Large intestine (tissue), 3 donors: ENCODE measurements at regions not wholly inside any gene's neighbourhood (a gene's known extent, or its start where the extent isn't known, plus 50 kb on each side); places are given as distances from the start of the nearest gene placed in this dataset.

Experiments used
- DNase-seq, 2 donors: peaks; one replicate each; pipeline versions ENCODE4 v3.0.0 to v3.0.0-alpha.2; 2013
- H3K27ac ChIP-seq: one replicate; pipeline ENCODE4 v1.5.1; 2013; ENCODE audit warnings: low read length
- H3K27me3 ChIP-seq: 2 replicates; pipeline ENCODE4 v1.6.1; 2013; ENCODE audit warnings: low read length; ENCODE audit not compliant: control insufficient read depth, insufficient read depth
- H3K36me3 ChIP-seq: 2 replicates; pipeline ENCODE4 v1.6.1; 2013; ENCODE audit warnings: low read length; ENCODE audit not compliant: control insufficient read depth, insufficient read depth
- H3K4me1 ChIP-seq: one replicate; pipeline ENCODE4 v1.6.1; 2013; ENCODE audit warnings: low read length; ENCODE audit not compliant: control insufficient read depth, insufficient read depth
- H3K4me3 ChIP-seq: one replicate; pipeline ENCODE4 v1.5.1; 2013; ENCODE audit warnings: low read length
- H3K9me3 ChIP-seq: one replicate; pipeline ENCODE4 v1.6.1; 2013; ENCODE audit warnings: mild to moderate bottlenecking, low read depth, low read length, moderate library complexity; ENCODE audit not compliant: control insufficient read depth
- WGBS: methylation state at CpG from one replicate; pipeline ENCODE4 v1.1.5; 2013; ENCODE audit warnings: low lambda C conversion rate; ENCODE audit not compliant: insufficient coverage; 5-methylcytosine and 5-hydroxymethylcytosine counted together

DNA sequence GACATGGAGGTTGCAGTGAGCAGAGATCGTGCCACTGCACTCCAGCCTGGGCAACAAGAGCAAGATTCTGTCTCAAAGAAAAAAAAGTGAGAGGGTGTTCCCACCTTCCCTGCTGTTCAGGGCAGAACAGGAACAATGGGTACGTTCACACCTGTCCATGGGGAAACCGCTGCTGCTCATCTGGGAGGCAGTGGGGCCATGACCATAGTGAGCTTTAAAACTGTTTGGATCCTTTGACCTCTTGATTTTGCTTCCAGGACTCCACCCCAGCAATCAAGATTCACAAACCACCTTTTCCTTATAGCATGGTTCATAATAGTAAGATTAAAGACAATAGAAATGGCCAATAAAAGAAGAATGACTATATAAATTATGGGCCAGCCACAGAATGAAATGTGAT, 209.2 kb downstream of the ARL4C start:
- H3K4me3 ChIP-seq, result no peak overlapping the region
- no peaks in the 10 kb centered on the region for H3K9me3 ChIP-seq
- H3K27me3 ChIP-seq, result peaks cover 2% of the 10 kb centered on the region
- H3K27ac ChIP-seq, result no peak overlapping the region
- peaks cover 9% of the 10 kb centered on the region for H3K4me1 ChIP-seq
- H3K36me3 ChIP-seq, result no peaks in the 10 kb centered on the region
- no peak for DNase-seq
- WGBS, result no CpG with 5 or more reads among the region's 3 CpGs

GRCh38 chr2:234286956-234287355, 209.9 kb downstream of the ARL4C start:
- no peaks in the 10 kb centered on the region for H3K36me3 ChIP-seq
- H3K9me3 ChIP-seq, result no peaks in the 10 kb centered on the region
- H3K27me3 ChIP-seq, result peaks cover 2% of the 10 kb centered on the region
- peaks cover 7% of the 10 kb centered on the region for H3K4me1 ChIP-seq
- no peak overlapping the region for H3K27ac ChIP-seq
- H3K4me3 ChIP-seq, result no peak overlapping the region
- 86% methylated on average over 1 of the region's 4 CpGs for WGBS
- DNase-seq, result no peak

GRCh38 chr2:234286118-234286598, 210.7 kb downstream of the ARL4C start:
- WGBS, result no CpG with 5 or more reads among the region's 8 CpGs
- Histone ChIP-seq H3K27ac (no peak overlapping the region), H3K27me3 (peaks cover 2% of the 10 kb centered on the region), H3K4me1 (peaks cover 7% of the 10 kb centered on the region), H3K36me3 (no peaks in the 10 kb centered on the region), H3K4me3 (no peak overlapping the region), H3K9me3 (no peaks in the 10 kb centered on the region)
- no peak for DNase-seq

DNA sequence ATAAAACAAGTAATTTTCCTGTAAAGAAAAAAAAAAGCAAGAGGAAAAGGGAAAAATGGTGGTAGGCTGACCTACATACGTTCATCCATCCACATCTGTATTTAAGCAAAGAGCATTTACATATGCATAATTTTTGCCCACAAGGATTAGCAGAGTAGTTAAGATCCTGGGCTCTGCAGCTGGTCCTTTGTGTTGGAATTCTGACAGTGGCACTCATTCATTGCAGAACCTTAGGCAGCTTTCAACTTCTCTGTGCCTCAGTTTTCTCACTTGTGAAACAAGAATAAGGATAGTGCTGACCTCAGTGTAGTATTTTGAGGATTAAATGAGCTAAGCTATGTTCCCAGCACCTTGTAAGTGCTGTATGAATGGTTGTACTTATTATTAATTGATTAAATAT, 211.3 kb downstream of the ARL4C start:
- Histone ChIP-seq H3K9me3 (no peaks in the 10 kb centered on the region), H3K27me3 (peaks cover 4% of the 10 kb centered on the region), H3K27ac (no peak overlapping the region), H3K4me1 (peaks cover 7% of the 10 kb centered on the region), H3K36me3 (no peaks in the 10 kb centered on the region), H3K4me3 (no peak overlapping the region)
- WGBS, result no CpG with 5 or more reads among the region's 1 CpG
- no peak for DNase-seq

DNA sequence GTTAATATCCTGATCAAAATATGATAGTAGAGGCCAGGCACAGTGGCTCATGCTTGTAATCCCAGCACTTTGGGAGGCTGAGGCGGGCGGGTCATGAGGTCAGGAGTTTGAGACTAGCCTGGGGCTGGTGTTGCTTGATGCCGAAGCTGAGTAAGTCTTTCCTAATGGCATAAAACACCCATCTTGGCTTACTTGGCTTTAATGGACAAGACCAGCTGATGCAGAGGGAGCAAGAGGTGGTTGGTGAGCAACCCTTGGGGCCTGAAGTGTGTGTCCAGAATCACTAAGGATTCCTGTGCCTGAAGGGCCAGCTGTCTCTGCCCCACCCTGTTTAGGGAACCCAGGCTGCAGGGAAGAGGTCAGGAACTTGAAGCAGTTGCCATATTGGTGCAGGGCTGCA, 217.2 kb downstream of the ARL4C start:
- DNase-seq, result no peak

GRCh38 chr2:234278556-234279255, 218.2 kb downstream of the ARL4C start:
- Histone ChIP-seq H3K4me3 (no peak overlapping the region), H3K36me3 (no peaks in the 10 kb centered on the region), H3K27me3 (peaks cover 5% of the 10 kb centered on the region), H3K9me3 (no peaks in the 10 kb centered on the region), H3K4me1 (no peaks in the 10 kb centered on the region), H3K27ac (no peak overlapping the region)
- WGBS, result 50% methylated on average over 1 of the region's 7 CpGs
- DNase-seq, result no peak

More for the DNA sequence above, 217.2 kb downstream of the ARL4C start:
- H3K4me3 ChIP-seq, result no peak overlapping the region
- no peaks in the 10 kb centered on the region for H3K9me3 ChIP-seq
- H3K36me3 ChIP-seq, result no peaks in the 10 kb centered on the region
- WGBS, result no CpG with 5 or more reads among the region's 3 CpGs
- H3K27ac ChIP-seq, result no peak overlapping the region
- peaks cover 5% of the 10 kb centered on the region for H3K27me3 ChIP-seq
- no peaks in the 10 kb centered on the region for H3K4me1 ChIP-seq

- Histone ChIP-seq H3K27ac (no peak overlapping the region), H3K36me3 (no peaks in the 10 kb centered on the region), H3K9me3 (no peaks in the 10 kb centered on the region), H3K4me1 (no peaks in the 10 kb centered on the region), H3K27me3 (peaks cover 1% of the 10 kb centered on the region), H3K4me3 (no peak overlapping the region)
- DNase-seq, result no peak
- WGBS, result 50% methylated on average over 1 of the region's 2 CpGs
Observed at GRCh38 chr2:234275515-234275914, 221.4 kb downstream of the ARL4C start.

- Histone ChIP-seq H3K27me3 (no peaks in the 10 kb centered on the region), H3K9me3 (no peaks in the 10 kb centered on the region), H3K36me3 (no peaks in the 10 kb centered on the region), H3K27ac (no peak overlapping the region), H3K4me3 (no peak overlapping the region), H3K4me1 (peaks cover 5% of the 10 kb centered on the region)
- WGBS, result 97% methylated on average over 4 of the region's 9 CpGs
- DNase-seq, result no peak
Observed at GRCh38 chr2:234273887-234274584, 222.8 kb downstream of the ARL4C start.

DNA sequence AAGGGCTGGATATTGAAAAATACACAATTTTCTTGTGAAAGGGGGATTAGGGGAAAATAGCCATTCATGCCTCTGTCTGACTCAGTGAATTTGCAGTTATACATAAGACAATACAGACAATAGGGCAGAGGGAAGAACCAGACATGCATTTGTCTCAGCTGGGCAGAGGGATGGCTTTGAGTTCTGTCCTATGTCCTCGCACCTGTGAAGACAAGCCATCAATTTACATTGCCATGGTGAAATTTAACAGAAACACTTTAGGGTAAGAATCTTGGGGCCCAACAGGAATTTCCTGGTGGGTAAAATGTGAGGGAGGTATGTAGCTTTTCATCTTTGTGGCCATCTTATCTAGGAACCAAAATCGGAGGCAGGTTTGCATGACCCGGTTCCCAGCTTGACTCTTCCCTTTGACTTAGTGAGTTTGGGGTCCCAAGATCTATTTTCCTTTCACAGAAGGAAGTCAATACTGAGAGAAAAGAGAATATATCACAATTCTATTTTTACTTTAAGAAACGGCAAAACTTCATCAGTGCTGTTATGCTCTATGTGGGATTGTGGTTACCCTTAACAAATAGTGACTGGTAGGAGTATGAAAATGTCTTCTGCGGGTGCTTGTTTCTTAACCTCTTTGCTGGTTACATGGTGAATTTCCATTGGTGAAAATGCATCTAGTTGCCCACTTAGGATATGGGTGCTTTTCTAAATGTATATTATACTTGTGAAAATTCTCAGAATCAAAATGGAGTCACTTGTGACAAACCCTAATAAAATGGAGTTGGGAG, 221.8 kb downstream of the SPP2 start:
- DNase-seq, result no peak
- Histone ChIP-seq H3K36me3 (no peaks in the 10 kb centered on the region), H3K9me3 (no peaks in the 10 kb centered on the region), H3K27me3 (no peaks in the 10 kb centered on the region), H3K4me1 (peaks cover 5% of the 10 kb centered on the region), H3K4me3 (no peak overlapping the region), H3K27ac (no peak overlapping the region)
- no CpG with 5 or more reads among the region's 5 CpGs for WGBS

DNA sequence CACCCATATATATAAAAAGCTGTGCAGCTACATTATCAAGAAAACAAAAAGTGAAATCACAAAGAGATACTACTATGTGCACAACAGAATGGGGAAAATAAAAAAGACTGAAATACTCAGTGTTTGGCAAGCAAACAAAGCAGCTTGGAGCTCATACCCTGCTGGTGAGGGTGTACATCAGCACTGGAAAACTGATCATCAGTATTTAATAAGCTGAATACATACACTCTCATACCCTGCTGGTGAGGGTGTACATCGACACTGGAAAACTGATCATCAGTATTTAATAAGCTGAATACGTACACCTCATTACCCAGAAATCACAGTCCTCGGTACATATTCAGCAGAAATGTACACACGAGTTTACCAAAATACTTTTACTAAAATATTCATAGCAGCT, 220.8 kb downstream of the SPP2 start:
- no peak overlapping the region for H3K4me3 ChIP-seq
- no peaks in the 10 kb centered on the region for H3K27me3 ChIP-seq
- no peaks in the 10 kb centered on the region for H3K9me3 ChIP-seq
- H3K36me3 ChIP-seq, result no peaks in the 10 kb centered on the region
- H3K4me1 ChIP-seq, result peaks cover 5% of the 10 kb centered on the region
- no peak overlapping the region for H3K27ac ChIP-seq
- no CpG with 5 or more reads among the region's 4 CpGs for WGBS
- DNase-seq, result no peak
